LNCaP clone FGC (cell line): ENCODE measurements at regions not wholly inside any gene's neighbourhood (a gene's known extent, or its start where the extent isn't known, plus 50 kb on each side); places are given as distances from the start of the nearest gene placed in this dataset.

Experiments used
- DNase-seq: peaks from one replicate; pipeline ENCODE4 v3.0.0-alpha.2; 2011; ENCODE audit warnings: low read depth
- H3K4me3 ChIP-seq: 2 replicates; pipeline ENCODE4 v1.5.1; 2011; ENCODE audit warnings: mild to moderate bottlenecking, low read depth, low read length, control low read depth
- CTCF ChIP-seq: IDR thresholded peaks from 2 replicates; pipeline ENCODE4 v1.5.1; 2012; ENCODE audit warnings: mild to moderate bottlenecking; ENCODE audit not compliant: control insufficient read depth, insufficient read depth; ENCODE audit errors: extremely low read depth

- no peak for TF ChIP-seq CTCF
- no peak overlapping the region for H3K4me3 ChIP-seq
- no peak for DNase-seq
Measured at GRCh38 chr15:46795685-46796084, 921.6 kb upstream of the SEMA6D start.

GRCh38 chr15:46808834-46809233 is 908.5 kb upstream of the SEMA6D start:
- no peak overlapping the region for H3K4me3 ChIP-seq
- DNase-seq: no peak
- TF ChIP-seq CTCF: no peak

GRCh38 chr15:46815240-46815639 is 902.1 kb upstream of the SEMA6D start:
- H3K4me3 ChIP-seq: no peak overlapping the region
- TF ChIP-seq CTCF: no peak
- no peak for DNase-seq

GRCh38 chr15:46815765-46816164 is 901.5 kb upstream of the SEMA6D start:
- DNase-seq: no peak
- no peak overlapping the region for H3K4me3 ChIP-seq

GRCh38 chr15:46848704-46849103 is 868.6 kb upstream of the SEMA6D start:
- TF ChIP-seq CTCF: no peak
- no peak overlapping the region for H3K4me3 ChIP-seq
- no peak for DNase-seq

More at GRCh38 chr15:46815765-46816164, 901.5 kb upstream of the SEMA6D start:
- TF ChIP-seq CTCF: no peak

- no peak for DNase-seq
- no peak for TF ChIP-seq CTCF
- no peak overlapping the region for H3K4me3 ChIP-seq
Measured at GRCh38 chr15:46853600-46853999, 863.7 kb upstream of the SEMA6D start.

GRCh38 chr15:46854564-46854963 is 862.7 kb upstream of the SEMA6D start:
- no peak for DNase-seq
- no peak for TF ChIP-seq CTCF
- H3K4me3 ChIP-seq: no peak overlapping the region
